ENCODE measurements at regions not wholly inside any gene's neighbourhood (a gene's known extent, or its start where the extent isn't known, plus 50 kb on each side); places are given as distances from the start of the nearest gene placed in this dataset.

GRCh38 chr5:173718469-173718868 is 102.0 kb upstream of the BOD1 start:
- TF ChIP-seq EP300 (IDR thresholded peaks at IDR 0.05; ENCODE audit: borderline replicate concordance) (no peak), TCF12 (IDR thresholded peaks at IDR 0.05; ENCODE audit: low read depth) (no peak), NFIC (IDR thresholded peaks at IDR 0.05) (no peak), ZBTB7A (IDR thresholded peaks at IDR 0.05; ENCODE audit: low read depth) (no peak), TEAD4 (IDR thresholded peaks at IDR 0.05) (no peak), FOXM1 (IDR thresholded peaks at IDR 0.05; ENCODE audit: borderline replicate concordance, low read depth) (no peak), CEBPB (IDR thresholded peaks at IDR 0.05) (no peak), REST (IDR thresholded peaks at IDR 0.05; ENCODE audit: low read depth) (no peak)

DNA sequence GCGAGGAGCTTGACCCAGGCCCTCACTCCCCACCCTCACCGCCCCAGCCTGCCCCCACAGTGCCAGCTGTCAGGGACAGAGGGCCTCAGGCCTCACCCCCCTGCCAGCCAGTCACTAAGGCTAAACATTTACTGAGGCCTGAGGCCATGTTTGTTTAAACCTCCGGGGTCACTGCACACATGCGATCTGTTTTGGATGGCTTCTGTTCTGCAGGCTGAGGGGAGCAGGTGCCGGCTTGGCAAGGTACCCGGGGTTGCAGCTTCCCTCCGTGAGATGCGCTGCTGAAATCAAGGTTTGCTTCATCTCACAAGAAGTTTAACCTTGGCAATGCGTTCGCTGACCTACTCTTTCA is 103.3 kb upstream of the BOD1 start:
- TF ChIP-seq NFIC (IDR thresholded peaks at IDR 0.05) (no peak), EGR1 (IDR thresholded peaks at IDR 0.05) (no peak), TCF12 (IDR thresholded peaks at IDR 0.05; ENCODE audit: low read depth) (no peak), REST (IDR thresholded peaks at IDR 0.05; ENCODE audit: low read depth) (no peak), CREB1 (IDR thresholded peaks at IDR 0.05; ENCODE audit: low read depth) (no peak), CEBPB (IDR thresholded peaks at IDR 0.05) (no peak), FOXM1 (IDR thresholded peaks at IDR 0.05; ENCODE audit: borderline replicate concordance, low read depth) (no peak), TEAD4 (IDR thresholded peaks at IDR 0.05) (no peak), YY1 (IDR thresholded peaks at IDR 0.05; ENCODE audit: low read depth) (no peak), RAD21 (IDR thresholded peaks at IDR 0.05; ENCODE audit: low read depth) (no peak), TAF1 (IDR thresholded peaks at IDR 0.05; ENCODE audit: low read depth) (no peak), ZBTB7A (IDR thresholded peaks at IDR 0.05; ENCODE audit: low read depth) (no peak), MAX (IDR thresholded peaks at IDR 0.05) (no peak), EP300 (IDR thresholded peaks at IDR 0.05; ENCODE audit: borderline replicate concordance) (no peak)
- TF ChIP-seq, protein P1, sequence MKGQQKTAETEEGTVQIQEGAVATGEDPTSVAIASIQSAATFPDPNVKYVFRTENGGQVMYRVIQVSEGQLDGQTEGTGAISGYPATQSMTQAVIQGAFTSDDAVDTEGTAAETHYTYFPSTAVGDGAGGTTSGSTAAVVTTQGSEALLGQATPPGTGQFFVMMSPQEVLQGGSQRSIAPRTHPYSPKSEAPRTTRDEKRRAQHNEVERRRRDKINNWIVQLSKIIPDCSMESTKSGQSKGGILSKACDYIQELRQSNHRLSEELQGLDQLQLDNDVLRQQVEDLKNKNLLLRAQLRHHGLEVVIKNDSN (IDR thresholded peaks at IDR 0.05): no peak

DNA sequence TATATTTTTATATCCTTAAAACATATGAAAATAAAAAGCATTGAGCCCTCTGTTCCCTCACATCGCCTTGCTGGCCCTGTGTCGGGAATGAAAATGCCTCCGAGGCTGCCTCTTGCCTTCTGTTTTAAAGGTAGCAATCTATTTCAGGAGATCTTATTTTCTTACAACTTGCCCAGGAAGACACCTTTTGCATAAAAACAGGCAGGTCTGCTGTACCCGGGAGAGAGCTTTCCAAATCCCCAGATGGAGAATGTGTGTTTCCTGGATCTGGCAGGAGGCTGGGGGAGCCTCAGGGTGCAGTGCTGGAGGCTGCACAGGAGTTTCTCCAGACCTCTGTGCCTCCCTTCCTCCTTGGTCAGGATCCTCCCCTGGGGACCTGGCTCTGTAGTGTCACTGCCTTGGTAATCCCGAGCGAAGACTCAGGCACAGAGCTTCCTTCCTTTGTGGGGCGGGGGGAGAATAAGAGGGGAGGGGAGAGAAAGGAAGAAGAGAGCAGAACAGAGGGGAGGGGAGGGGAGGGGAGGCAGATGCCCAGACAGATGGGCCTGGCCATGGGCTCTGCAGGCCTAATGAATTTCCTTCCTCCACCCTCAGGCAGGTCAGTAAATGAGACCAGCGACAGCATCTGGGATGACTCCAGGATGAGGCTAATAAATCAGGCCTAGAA is 104.0 kb upstream of the BOD1 start:
- TF ChIP-seq NFIC (IDR thresholded peaks at IDR 0.05) (no peak), TAF1 (IDR thresholded peaks at IDR 0.05; ENCODE audit: low read depth) (no peak), RAD21 (IDR thresholded peaks at IDR 0.05; ENCODE audit: low read depth) (no peak), TEAD4 (IDR thresholded peaks at IDR 0.05) (no peak), CEBPB (IDR thresholded peaks at IDR 0.05) (no peak), EP300 (IDR thresholded peaks at IDR 0.05; ENCODE audit: borderline replicate concordance) (no peak), REST (IDR thresholded peaks at IDR 0.05; ENCODE audit: low read depth) (no peak), CREB1 (IDR thresholded peaks at IDR 0.05; ENCODE audit: low read depth) (no peak), FOXM1 (IDR thresholded peaks at IDR 0.05; ENCODE audit: borderline replicate concordance, low read depth) (no peak), EGR1 (IDR thresholded peaks at IDR 0.05) (no peak), TCF12 (IDR thresholded peaks at IDR 0.05; ENCODE audit: low read depth) (no peak), YY1 (IDR thresholded peaks at IDR 0.05; ENCODE audit: low read depth) (no peak), ZBTB7A (IDR thresholded peaks at IDR 0.05; ENCODE audit: low read depth) (no peak), MAX (IDR thresholded peaks at IDR 0.05) (no peak)
- TF ChIP-seq, protein P1 (IDR thresholded peaks at IDR 0.05): no peak

- TF ChIP-seq CREB1 (IDR thresholded peaks at IDR 0.05; ENCODE audit: low read depth) (no peak), EGR1 (IDR thresholded peaks at IDR 0.05) (no peak), REST (IDR thresholded peaks at IDR 0.05; ENCODE audit: low read depth) (no peak), FOXM1 (IDR thresholded peaks at IDR 0.05; ENCODE audit: borderline replicate concordance, low read depth) (no peak), CEBPB (IDR thresholded peaks at IDR 0.05) (no peak), TEAD4 (IDR thresholded peaks at IDR 0.05) (no peak), NFIC (IDR thresholded peaks at IDR 0.05) (no peak), RAD21 (IDR thresholded peaks at IDR 0.05; ENCODE audit: low read depth) (no peak), YY1 (IDR thresholded peaks at IDR 0.05; ENCODE audit: low read depth) (no peak), TAF1 (IDR thresholded peaks at IDR 0.05; ENCODE audit: low read depth) (no peak), EP300 (IDR thresholded peaks at IDR 0.05; ENCODE audit: borderline replicate concordance) (no peak), MAX (IDR thresholded peaks at IDR 0.05) (no peak), ZBTB7A (IDR thresholded peaks at IDR 0.05; ENCODE audit: low read depth) (no peak), TCF12 (IDR thresholded peaks at IDR 0.05; ENCODE audit: low read depth) (no peak)
- TF ChIP-seq, protein P1 (IDR thresholded peaks at IDR 0.05): no peak
Observed at GRCh38 chr5:173720953-173721600, 104.6 kb upstream of the BOD1 start.
